ENCODE measurements at regions not wholly inside any gene's neighbourhood (a gene's known extent, or its start where the extent isn't known, plus 50 kb on each side); places are given as distances from the start of the nearest gene placed in this dataset.

GRCh38 chr2:194455358-194455757, 1201.7 kb upstream of the SLC39A10 start:
- TF ChIP-seq CTCF (conservative IDR thresholded peaks at IDR 0.05; ENCODE audit: low read length) (no peak), EZH2phosphoT487 (IDR thresholded peaks at IDR 0.05; ENCODE audit: borderline replicate concordance) (no peak)
